ENCODE measurements at regions not wholly inside any gene's neighbourhood (a gene's known extent, or its start where the extent isn't known, plus 50 kb on each side); places are given as distances from the start of the nearest gene placed in this dataset.
"Not testable (repeated sequence)": the region's sequence is repeated elsewhere in the genome, so short reads cannot be mapped to it uniquely, and the experiment has no call there.

DNA sequence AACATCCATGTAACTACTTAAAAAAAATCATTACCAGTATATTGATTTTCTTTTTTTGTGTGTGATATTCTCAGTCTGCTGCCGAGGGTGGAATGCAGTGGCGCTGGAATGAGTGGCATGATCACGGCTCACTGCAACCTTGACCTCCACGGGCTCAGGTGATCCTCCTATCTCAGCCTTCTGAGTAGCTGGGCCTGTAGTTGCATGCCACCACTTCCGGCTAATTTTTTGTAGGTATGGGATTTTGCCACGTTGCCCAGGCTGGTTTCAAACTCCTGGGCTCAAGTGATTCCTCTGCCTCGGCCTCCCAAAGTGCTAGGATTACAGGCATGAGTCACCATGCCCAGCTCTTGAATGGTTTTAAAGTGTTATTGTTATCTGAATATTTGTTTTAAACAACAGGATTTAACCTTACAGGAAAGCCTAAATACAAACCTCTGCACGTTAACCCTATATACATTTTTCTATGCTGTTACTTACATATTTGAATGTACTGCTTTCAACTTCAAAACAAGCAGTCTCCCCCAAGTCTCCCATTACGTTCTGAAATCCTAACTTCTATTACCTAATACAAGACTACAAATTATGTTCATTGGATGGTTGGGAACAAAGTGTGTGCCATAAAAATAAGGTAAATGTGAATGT lies 61.7 kb downstream of the KPNA2 start:
- Histone ChIP-seq H3K9me3 (replicated peaks in 1 of 3) (no peaks in the 10 kb centered on the region), H3K4me1 (replicated peaks in 1 of 2) (peaks cover 0 to under 1% of the 10 kb centered on the region in 2 donors), H3K36me3 (replicated peaks in 1 of 2) (no peaks in the 10 kb centered on the region), H3K4me3 (no peak overlapping the region), H3K27me3 (no peaks in the 10 kb centered on the region), H3K27ac (no peak overlapping the region)
- no peak for DNase-seq
- no peak for TF ChIP-seq POLR2A (IDR thresholded peaks at IDR 0.05)
- WGBS, 4 donors = 64 to 72% (median 70%) methylated on average over 9 of the region's 9 CpGs
- intact Hi-C loops (cut with DNase I) = no loop called here

- H3K36me3 ChIP-seq (replicated peaks in 1 of 2); H3K27ac ChIP-seq; intact Hi-C loops (cut with DNase I); H3K4me3 ChIP-seq; DNase-seq; H3K27me3 ChIP-seq; H3K9me3 ChIP-seq (replicated peaks in 1 of 3): not testable (repeated sequence)
- 96 to 98% methylated on average over 17 to 29 of the region's 29 CpGs; no CpG with 5 or more reads in 2 of the 4 donors for WGBS, 4 donors
- H3K4me1 ChIP-seq (replicated peaks in 1 of 2) = peaks cover 13 to 16% of the 10 kb centered on the region in 2 donors
Observed at GRCh38 chr17:68099341-68099753, 63.8 kb downstream of the KPNA2 start.

DNA sequence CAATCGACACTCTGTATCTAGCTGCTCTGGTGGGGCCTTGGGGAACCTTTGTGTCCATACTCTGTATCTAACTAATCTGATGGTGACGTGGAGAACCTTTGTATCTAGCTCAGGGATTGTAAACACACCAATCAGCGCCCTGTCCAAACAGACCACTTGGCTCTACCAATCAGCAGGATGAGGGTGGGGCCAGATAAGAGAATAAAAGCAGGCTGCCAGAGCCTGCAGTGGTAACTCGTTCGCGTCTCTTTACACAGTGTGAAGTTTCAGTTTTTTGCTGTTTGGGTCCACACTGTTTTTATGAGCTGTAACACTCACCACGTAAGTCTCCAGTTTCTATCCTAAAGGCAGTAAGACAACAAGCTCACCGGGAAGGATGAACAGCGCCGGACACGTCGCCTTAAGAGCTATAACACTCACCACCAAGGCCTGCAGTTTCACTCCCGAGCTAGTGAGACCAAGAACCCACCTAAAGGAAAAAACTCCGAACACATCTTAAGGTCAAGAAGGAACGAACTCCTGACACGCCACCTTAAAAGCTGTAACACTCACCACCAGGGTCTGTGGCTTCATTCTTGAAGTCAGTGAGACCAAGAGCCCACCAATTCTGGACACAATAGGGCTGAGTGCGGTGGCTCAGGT lies 64.6 kb downstream of the KPNA2 start:
- Histone ChIP-seq H3K4me1 (replicated peaks in 1 of 2) (peaks cover 13 to 17% of the 10 kb centered on the region in 2 donors), H3K27ac (no peak overlapping the region), H3K27me3 (no peaks in the 10 kb centered on the region), H3K36me3 (replicated peaks in 1 of 2) (no peaks in the 10 kb centered on the region), H3K4me3 (no peak overlapping the region), H3K9me3 (replicated peaks in 1 of 3) (no peaks in the 10 kb centered on the region)
- no peak for TF ChIP-seq POLR2A (IDR thresholded peaks at IDR 0.05)
- TF ChIP-seq, protein P1, sequence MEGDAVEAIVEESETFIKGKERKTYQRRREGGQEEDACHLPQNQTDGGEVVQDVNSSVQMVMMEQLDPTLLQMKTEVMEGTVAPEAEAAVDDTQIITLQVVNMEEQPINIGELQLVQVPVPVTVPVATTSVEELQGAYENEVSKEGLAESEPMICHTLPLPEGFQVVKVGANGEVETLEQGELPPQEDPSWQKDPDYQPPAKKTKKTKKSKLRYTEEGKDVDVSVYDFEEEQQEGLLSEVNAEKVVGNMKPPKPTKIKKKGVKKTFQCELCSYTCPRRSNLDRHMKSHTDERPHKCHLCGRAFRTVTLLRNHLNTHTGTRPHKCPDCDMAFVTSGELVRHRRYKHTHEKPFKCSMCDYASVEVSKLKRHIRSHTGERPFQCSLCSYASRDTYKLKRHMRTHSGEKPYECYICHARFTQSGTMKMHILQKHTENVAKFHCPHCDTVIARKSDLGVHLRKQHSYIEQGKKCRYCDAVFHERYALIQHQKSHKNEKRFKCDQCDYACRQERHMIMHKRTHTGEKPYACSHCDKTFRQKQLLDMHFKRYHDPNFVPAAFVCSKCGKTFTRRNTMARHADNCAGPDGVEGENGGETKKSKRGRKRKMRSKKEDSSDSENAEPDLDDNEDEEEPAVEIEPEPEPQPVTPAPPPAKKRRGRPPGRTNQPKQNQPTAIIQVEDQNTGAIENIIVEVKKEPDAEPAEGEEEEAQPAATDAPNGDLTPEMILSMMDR (IDR thresholded peaks at IDR 0.05) = no peak
- WGBS, 4 donors = 90 to 95% (median 91%) methylated on average over 17 of the region's 17 CpGs
- intact Hi-C loops (cut with DNase I) = no loop called here
- no peak for DNase-seq

DNA sequence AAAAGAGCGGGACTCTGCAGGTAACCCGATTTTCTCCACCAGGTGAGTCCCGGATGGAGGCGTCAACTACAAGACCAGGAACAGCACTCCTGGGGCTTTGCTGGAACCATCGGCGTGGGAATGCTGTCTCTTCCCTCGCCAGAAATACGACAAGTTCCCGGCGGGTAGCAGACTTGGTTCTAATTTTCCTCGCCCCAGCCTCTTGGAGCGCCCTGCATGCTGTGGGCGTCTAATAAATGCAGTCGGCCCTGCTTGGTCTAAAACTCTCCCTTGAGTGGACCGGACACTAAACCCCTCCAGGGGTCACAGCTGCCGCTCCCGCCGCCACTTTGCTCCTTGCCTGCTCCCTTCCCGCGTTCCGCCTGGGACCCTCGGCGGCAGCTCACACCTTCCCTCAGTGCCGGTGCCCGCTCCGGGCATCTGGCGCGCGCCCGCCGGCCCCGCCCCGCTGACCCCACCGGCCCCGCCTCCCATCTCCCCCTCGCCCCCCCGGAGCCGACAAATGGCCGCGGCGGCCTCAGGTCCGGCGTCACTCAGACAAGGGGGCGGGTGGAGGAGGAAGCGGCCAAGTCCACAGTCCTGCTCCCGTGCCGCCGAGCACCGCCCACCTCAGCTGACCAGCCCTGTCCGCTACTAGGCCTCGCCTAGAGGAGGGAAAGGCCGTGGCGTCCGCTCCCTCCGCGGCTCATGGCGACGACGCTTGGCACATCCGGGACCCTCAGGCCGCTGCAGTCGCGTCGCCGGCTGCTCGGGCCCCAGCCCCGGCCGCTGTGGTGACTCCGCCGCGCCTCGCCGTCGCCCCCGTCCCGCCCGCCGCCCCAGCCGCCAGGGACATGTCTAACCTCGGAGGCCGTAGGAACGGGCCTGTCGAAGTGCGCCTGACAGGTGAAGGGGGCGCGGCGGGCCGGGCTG lies 65.8 kb downstream of the KPNA2 start:
- no peaks in the 10 kb centered on the region for H3K27me3 ChIP-seq
- peak overlapping the region; percentile 60 to 93 (median 71) for H3K4me3 ChIP-seq
- H3K4me1 ChIP-seq (replicated peaks in 1 of 2) = peaks cover 17 to 18% of the 10 kb centered on the region in 2 donors
- 4 to 19% (median 11%) methylated on average over 10 to 88 of the region's 88 CpGs for WGBS, 4 donors
- no peaks in the 10 kb centered on the region for H3K9me3 ChIP-seq (replicated peaks in 1 of 3)
- peak; percentile 82 to 96 for TF ChIP-seq POLR2A (IDR thresholded peaks at IDR 0.05)
- TF ChIP-seq, protein P1 (IDR thresholded peaks at IDR 0.05) = peak in 1 of 6 experiments; percentile 9
- peak; percentile 94 to 99 (median 97) for DNase-seq
- intact Hi-C loops (cut with DNase I) = no loop called here
- peak overlapping the region in 4 of 5 donors; percentile 72 to 93 (median 89) for H3K27ac ChIP-seq
- no peaks in the 10 kb centered on the region for H3K36me3 ChIP-seq (replicated peaks in 1 of 2)

- no peaks in the 10 kb centered on the region for H3K9me3 ChIP-seq (replicated peaks in 1 of 3)
- intact Hi-C loops (cut with DNase I) = no loop called here
- TF ChIP-seq, protein P1 (IDR thresholded peaks at IDR 0.05) = no peak
- TF ChIP-seq POLR2A (IDR thresholded peaks at IDR 0.05) = no peak
- no peaks in the 10 kb centered on the region for H3K36me3 ChIP-seq (replicated peaks in 1 of 2)
- H3K27me3 ChIP-seq = no peaks in the 10 kb centered on the region
- peak in 3 of 7 donors; percentile 21 to 66 (median 30) for DNase-seq
- peak overlapping the region in 4 of 5 donors; percentile 72 to 93 (median 89) for H3K27ac ChIP-seq
- H3K4me1 ChIP-seq (replicated peaks in 1 of 2) = peaks cover 17 to 23% of the 10 kb centered on the region in 2 donors
- 0 to 1% (median 0%) methylated on average over 16 to 19 of the region's 20 CpGs; no CpG with 5 or more reads in 1 of the 4 donors for WGBS, 4 donors
- H3K4me3 ChIP-seq = peak overlapping the region; percentile 60 to 93 (median 71)
Observed at GRCh38 chr17:68101987-68102314, 66.4 kb downstream of the KPNA2 start.

Measured in adrenal gland (tissue), 9 donors.